ENCODE measurements at regions not wholly inside any gene's neighbourhood (a gene's known extent, or its start where the extent isn't known, plus 50 kb on each side); places are given as distances from the start of the nearest gene placed in this dataset.

- TF ChIP-seq CTCF (IDR thresholded peaks at IDR 0.05 in 8 of 11, conservative IDR thresholded peaks at IDR 0.05 in 3 of 11): no peak
- TF ChIP-seq POLR2AphosphoS5 (IDR thresholded peaks at IDR 0.05): no peak
Measured at GRCh38 chr7:125559921-125560320, 630.3 kb upstream of the POT1 start.

Measured in spleen (tissue), 7 donors.